OCI-LY3 (cell line): ENCODE measurements at regions not wholly inside any gene's neighbourhood (a gene's known extent, or its start where the extent isn't known, plus 50 kb on each side); places are given as distances from the start of the nearest gene placed in this dataset.
A peak's percentile ranks its signal among the peaks of the same experiment; 100 is the strongest.

Source experiments
- H2AFZ ChIP-seq: fragments of 200-600, 300-600 bp; shearing (Covaris generic); 2 replicates; pipeline ENCODE4 v1.6.0; 2014; ENCODE audit warnings: antibody characterized with exemption, low read depth, low read length
- H3K27ac ChIP-seq: fragments of 200-600, 300-600 bp; sonication (generic); 2 replicates; pipeline ENCODE4 v1.5.1; 2014; ENCODE audit warnings: mild to moderate bottlenecking, low read length, moderate library complexity, mixed read lengths
- H3K27me3 ChIP-seq: fragments of 200-600, 300-600 bp; sonication (generic); 2 replicates; pipeline ENCODE4 v1.6.1; 2014; ENCODE audit warnings: low read depth, low read length, mixed read lengths
- H3K36me3 ChIP-seq: fragments of 200-600, 300-600 bp; sonication (generic); replicated peaks from 2 replicates; pipeline ENCODE3; 2014; ENCODE audit warnings: low read depth, low read length, mixed read lengths
- H3K4me1 ChIP-seq: fragments of 300-600, 200-600 bp; sonication (generic); 2 replicates; pipeline ENCODE4 v1.6.1; 2014; ENCODE audit warnings: low read length, mixed read lengths
- H3K4me2 ChIP-seq: fragments of 200-600, 300-600 bp; sonication (generic); 2 replicates; pipeline ENCODE4 v1.6.1; 2014; ENCODE audit warnings: low read length, mixed read lengths
- H3K4me3 ChIP-seq: fragments of 300-600, 200-600 bp; sonication (generic); 2 replicates; pipeline ENCODE4 v1.5.1; 2014; ENCODE audit warnings: antibody characterized with exemption, mild to moderate bottlenecking, low read length, moderate library complexity
- H3K79me2 ChIP-seq: fragments of 300-600, 200-600 bp; shearing (Covaris generic); 2 replicates; pipeline ENCODE4 v1.6.1; 2014; ENCODE audit warnings: mild to moderate bottlenecking, low read length, mixed read lengths
- H3K9ac ChIP-seq: fragments of 300-600, 200-600 bp; shearing (Covaris generic); 2 replicates; pipeline ENCODE4 v1.6.0; 2014; ENCODE audit warnings: mild to moderate bottlenecking, low read length, moderate library complexity
- H3K9me3 ChIP-seq: fragments of 200-600, 300-600 bp; shearing (Covaris generic); 2 replicates; pipeline ENCODE4 v1.6.1; 2014; ENCODE audit warnings: low read length, mixed read lengths; ENCODE audit not compliant: insufficient read depth
- H4K20me1 ChIP-seq: fragments of 200-600, 300-600 bp; sonication (generic); 2 replicates; pipeline ENCODE4 v1.6.1; 2016; ENCODE audit warnings: low read length, mixed read lengths; ENCODE audit not compliant: insufficient read depth
- CTCF ChIP-seq: fragments of 200-600, 300-600 bp; sonication (generic); IDR thresholded peaks from 2 replicates; pipeline ENCODE4 v1.5.1; 2014; ENCODE audit warnings: antibody characterized with exemption, low read length, low read depth
- EZH2phosphoT487 ChIP-seq: fragments of 200-600 bp; shearing (Covaris generic); IDR thresholded peaks from 2 replicates; pipeline ENCODE4 v1.6.1; 2018; ENCODE audit warnings: antibody characterized with exemption, mixed run types, low read depth

GRCh38 chr4:32417113-32417704 lies 1697.0 kb downstream of the PCDH7 start:
- Histone ChIP-seq H3K36me3 (no peaks in the 10 kb centered on the region), H2AFZ (no peak overlapping the region), H3K4me1 (no peaks in the 10 kb centered on the region), H4K20me1 (no peaks in the 10 kb centered on the region), H3K27ac (no peak overlapping the region), H3K4me2 (no peak overlapping the region), H3K4me3 (no peak overlapping the region), H3K9ac (no peak overlapping the region), H3K9me3 (no peaks in the 10 kb centered on the region), H3K27me3 (no peaks in the 10 kb centered on the region), H3K79me2 (no peaks in the 10 kb centered on the region)
- TF ChIP-seq EZH2phosphoT487 (no peak), CTCF (peak; percentile 17; the same call in 1 of the 2 replicates)

GRCh38 chr4:32423267-32423666 lies 1703.1 kb downstream of the PCDH7 start:
- no peaks in the 10 kb centered on the region for H3K4me1 ChIP-seq
- H3K4me2 ChIP-seq = no peak overlapping the region
- H3K9me3 ChIP-seq = peaks cover 10% of the 10 kb centered on the region; the same call in 1 of the 2 replicates
- H2AFZ ChIP-seq = no peak overlapping the region
- no peak overlapping the region for H3K27ac ChIP-seq
- H3K4me3 ChIP-seq = no peak overlapping the region
- H3K27me3 ChIP-seq = no peaks in the 10 kb centered on the region
- no peaks in the 10 kb centered on the region for H3K79me2 ChIP-seq
- no peak for TF ChIP-seq CTCF
- no peak for TF ChIP-seq EZH2phosphoT487
- H4K20me1 ChIP-seq = no peaks in the 10 kb centered on the region
- H3K9ac ChIP-seq = no peak overlapping the region
- no peaks in the 10 kb centered on the region for H3K36me3 ChIP-seq

- Histone ChIP-seq H3K27ac (no peak overlapping the region), H3K79me2 (no peaks in the 10 kb centered on the region), H3K36me3 (no peaks in the 10 kb centered on the region), H3K9me3 (peaks cover 10% of the 10 kb centered on the region; the same call in 1 of the 2 replicates), H2AFZ (no peak overlapping the region), H3K4me1 (no peaks in the 10 kb centered on the region), H3K4me3 (no peak overlapping the region), H3K27me3 (no peaks in the 10 kb centered on the region), H3K9ac (no peak overlapping the region), H4K20me1 (no peaks in the 10 kb centered on the region), H3K4me2 (no peak overlapping the region)
- no peak for TF ChIP-seq CTCF
- TF ChIP-seq EZH2phosphoT487 = no peak
Observed at GRCh38 chr4:32425243-32425642, 1705.1 kb downstream of the PCDH7 start.

DNA sequence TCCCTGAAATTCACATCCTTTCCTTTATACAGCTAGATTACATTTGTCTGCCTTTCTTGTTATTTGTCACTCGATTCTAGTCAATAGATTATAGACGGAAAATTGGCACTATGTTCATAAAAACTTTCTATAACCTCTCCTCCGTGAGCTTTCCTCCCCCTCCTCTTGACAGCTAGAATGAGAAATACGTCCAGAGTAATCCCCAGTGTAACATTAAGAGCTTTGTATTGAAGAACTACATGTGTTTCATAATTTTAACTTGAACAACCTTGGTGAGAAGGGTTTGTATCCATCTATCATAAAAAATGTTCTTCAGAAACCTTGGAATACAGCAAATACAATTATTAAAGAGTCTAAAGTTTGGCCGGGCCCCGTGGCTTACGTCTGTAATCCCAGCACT lies 1707.4 kb downstream of the PCDH7 start:
- Histone ChIP-seq H3K79me2 (no peaks in the 10 kb centered on the region), H3K4me2 (no peak overlapping the region), H3K27me3 (no peaks in the 10 kb centered on the region), H3K9me3 (peaks cover 10% of the 10 kb centered on the region; the same call in 1 of the 2 replicates), H3K4me3 (no peak overlapping the region), H3K4me1 (no peaks in the 10 kb centered on the region), H2AFZ (no peak overlapping the region), H3K36me3 (no peaks in the 10 kb centered on the region), H3K27ac (no peak overlapping the region), H3K9ac (no peak overlapping the region), H4K20me1 (no peaks in the 10 kb centered on the region)
- TF ChIP-seq EZH2phosphoT487 (no peak), CTCF (no peak)
